Stomach (tissue), 4 donors: ENCODE measurements at regions not wholly inside any gene's neighbourhood (a gene's known extent, or its start where the extent isn't known, plus 50 kb on each side); places are given as distances from the start of the nearest gene placed in this dataset.

ENCODE experiments used
- CTCF ChIP-seq, 7 experiments: fragments of 450-650 bp in 4 of 7; fragments of 200-600 bp in 3 of 7; sonication (generic) in 3 of 7; IDR thresholded peaks; one replicate each; pipeline ENCODE4 v1.5.1; 2016 to 2019; ENCODE audit warnings: antibody characterized with exemption in 7 of 7, control low read depth in 2 of 7, mild to moderate bottlenecking in 1 of 7
- EP300 ChIP-seq: sonication (generic); formaldehyde crosslinking; IDR thresholded peaks from one replicate; pipeline ENCODE4 v1.6.1; 2017; ENCODE audit warnings: antibody characterized with exemption
- POLR2A ChIP-seq, 4 donors: fragments of 450-650 bp; IDR thresholded peaks; one replicate each; pipeline ENCODE4 v1.6.1; 2016; ENCODE audit warnings: antibody characterized with exemption in 4 of 4, control low read depth in 2 of 4, mild to moderate bottlenecking in 1 of 4, moderate library complexity in 1 of 4
- POLR2AphosphoS5 ChIP-seq, 3 donors: sonication (generic); formaldehyde crosslinking; IDR thresholded peaks; one replicate each; pipeline ENCODE4 v1.6.1; 2016; ENCODE audit warnings: antibody characterized with exemption in 3 of 3

- TF ChIP-seq CTCF (IDR thresholded peaks at IDR 0.05) = no peak
- TF ChIP-seq EP300 = no peak
- no peak for TF ChIP-seq POLR2A (IDR thresholded peaks at IDR 0.05)
- TF ChIP-seq POLR2AphosphoS5 (IDR thresholded peaks at IDR 0.05) = no peak
Observed at GRCh38 chr3:146831659-146832058, 226.5 kb upstream of the PLSCR5 start.
